ENCODE measurements at regions not wholly inside any gene's neighbourhood (a gene's known extent, or its start where the extent isn't known, plus 50 kb on each side); places are given as distances from the start of the nearest gene placed in this dataset.
A peak's percentile ranks its signal among the peaks of the same experiment; 100 is the strongest.
"Not testable (repeated sequence)": the region's sequence is repeated elsewhere in the genome, so short reads cannot be mapped to it uniquely, and the experiment has no call there.

DNA sequence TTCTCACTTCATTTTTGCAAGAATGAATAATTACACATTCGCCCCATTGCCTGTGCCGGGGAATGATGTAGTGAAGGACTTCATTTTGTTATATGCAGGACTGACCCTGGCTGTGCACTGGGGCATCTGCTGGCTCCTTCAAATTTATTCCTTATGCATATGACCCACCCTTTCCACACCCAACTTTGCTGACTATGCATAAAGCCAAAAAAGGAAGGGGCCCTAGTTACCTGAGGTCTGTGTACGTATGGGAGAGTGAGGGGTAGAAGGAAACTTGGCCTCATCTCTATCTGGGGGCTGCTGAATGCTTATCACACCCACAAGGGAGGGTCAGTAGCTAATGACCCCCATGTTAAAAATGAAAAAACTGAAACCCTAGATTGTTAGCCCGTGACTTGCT lies 259.6 kb downstream of the SMARCA2 start:
- DNase-seq (ENCODE audit: low read depth) (no peak), FAIRE-seq (no peak)
- H3K4me3 ChIP-seq (ENCODE audit: low read depth, low read length): no peak overlapping the region
- TF ChIP-seq, protein P1, sequence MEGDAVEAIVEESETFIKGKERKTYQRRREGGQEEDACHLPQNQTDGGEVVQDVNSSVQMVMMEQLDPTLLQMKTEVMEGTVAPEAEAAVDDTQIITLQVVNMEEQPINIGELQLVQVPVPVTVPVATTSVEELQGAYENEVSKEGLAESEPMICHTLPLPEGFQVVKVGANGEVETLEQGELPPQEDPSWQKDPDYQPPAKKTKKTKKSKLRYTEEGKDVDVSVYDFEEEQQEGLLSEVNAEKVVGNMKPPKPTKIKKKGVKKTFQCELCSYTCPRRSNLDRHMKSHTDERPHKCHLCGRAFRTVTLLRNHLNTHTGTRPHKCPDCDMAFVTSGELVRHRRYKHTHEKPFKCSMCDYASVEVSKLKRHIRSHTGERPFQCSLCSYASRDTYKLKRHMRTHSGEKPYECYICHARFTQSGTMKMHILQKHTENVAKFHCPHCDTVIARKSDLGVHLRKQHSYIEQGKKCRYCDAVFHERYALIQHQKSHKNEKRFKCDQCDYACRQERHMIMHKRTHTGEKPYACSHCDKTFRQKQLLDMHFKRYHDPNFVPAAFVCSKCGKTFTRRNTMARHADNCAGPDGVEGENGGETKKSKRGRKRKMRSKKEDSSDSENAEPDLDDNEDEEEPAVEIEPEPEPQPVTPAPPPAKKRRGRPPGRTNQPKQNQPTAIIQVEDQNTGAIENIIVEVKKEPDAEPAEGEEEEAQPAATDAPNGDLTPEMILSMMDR (IDR thresholded peaks at IDR 0.05; ENCODE audit: insufficient read depth, low read length, severe bottlenecking): no peak
- H3K27me3 ChIP-seq (ENCODE audit: control insufficient read depth, insufficient read depth, low read length): no peaks in the 10 kb centered on the region
- H3K36me3 ChIP-seq (ENCODE audit: control insufficient read depth, insufficient read depth, low read length): no peaks in the 10 kb centered on the region

DNA sequence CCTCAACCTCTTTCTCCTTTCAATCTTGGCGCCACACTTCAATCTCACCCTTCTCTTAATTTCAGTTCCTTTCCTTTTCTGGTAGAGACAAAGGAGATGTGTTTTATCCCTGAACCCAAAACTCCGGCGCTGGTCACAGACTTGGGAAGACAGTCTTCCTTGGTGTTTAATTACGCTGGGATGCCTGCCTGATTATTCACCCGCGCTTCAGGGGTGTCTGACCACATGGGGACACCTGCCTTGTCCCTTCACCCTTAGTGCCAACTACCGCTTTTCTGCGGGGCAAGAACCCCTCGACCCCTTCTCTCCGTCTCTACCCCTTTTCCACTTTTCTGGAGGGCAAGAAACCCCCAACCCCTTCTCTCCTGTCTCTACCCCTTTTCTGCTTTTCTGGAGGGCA lies 261.1 kb downstream of the SMARCA2 start:
- no peak overlapping the region for H3K4me3 ChIP-seq (ENCODE audit: low read depth, low read length)
- TF ChIP-seq, protein P1 (IDR thresholded peaks at IDR 0.05; ENCODE audit: insufficient read depth, low read length, severe bottlenecking): no peak
- no peaks in the 10 kb centered on the region for H3K36me3 ChIP-seq (ENCODE audit: control insufficient read depth, insufficient read depth, low read length)
- no peaks in the 10 kb centered on the region for H3K27me3 ChIP-seq (ENCODE audit: control insufficient read depth, insufficient read depth, low read length)
- no peak for DNase-seq (ENCODE audit: low read depth)
- no peak for FAIRE-seq

DNA sequence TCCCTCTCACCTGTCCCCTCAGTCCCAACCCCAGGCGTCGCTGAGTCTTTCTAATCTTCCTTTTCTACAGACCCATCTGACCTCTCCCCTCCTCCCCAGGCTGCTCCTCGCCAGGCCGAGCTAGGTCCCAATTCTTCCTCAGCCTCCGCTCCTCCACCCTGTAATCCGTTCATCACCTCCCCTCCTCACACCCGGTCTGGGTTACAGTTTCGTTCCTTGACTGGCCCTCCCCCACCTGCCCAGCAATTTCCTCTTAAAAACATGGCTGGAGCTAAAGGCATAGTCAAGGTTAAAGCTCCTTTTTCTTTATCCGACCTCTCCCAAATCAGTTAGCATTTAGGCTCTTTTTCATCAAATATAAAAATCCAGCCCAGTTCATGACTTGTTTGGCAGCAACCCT lies 262.0 kb downstream of the SMARCA2 start:
- not testable (repeated sequence) for DNase-seq (ENCODE audit: low read depth); H3K4me3 ChIP-seq (ENCODE audit: low read depth, low read length); H3K36me3 ChIP-seq (ENCODE audit: control insufficient read depth, insufficient read depth, low read length); H3K27me3 ChIP-seq (ENCODE audit: control insufficient read depth, insufficient read depth, low read length); FAIRE-seq

DNA sequence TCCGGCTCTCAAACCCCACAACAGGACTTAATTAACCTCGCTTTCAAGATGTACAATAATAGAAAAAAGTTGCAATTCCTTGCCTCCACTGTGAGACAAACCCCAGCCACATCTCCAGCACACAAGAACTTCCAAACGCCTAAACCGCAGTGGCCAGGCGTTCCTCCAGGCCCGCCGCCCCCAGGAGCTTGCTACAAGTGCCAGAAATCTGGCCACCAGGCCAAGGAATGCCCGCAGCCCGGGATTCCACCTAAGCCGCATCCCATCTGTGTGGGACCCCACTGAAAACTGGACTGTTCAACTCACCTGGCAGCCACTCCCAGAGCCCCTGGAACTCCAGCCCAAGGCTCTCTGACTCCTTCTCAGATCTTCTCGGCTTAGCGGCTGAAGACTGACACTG lies 262.5 kb downstream of the SMARCA2 start:
- not testable (repeated sequence) for FAIRE-seq; H3K4me3 ChIP-seq (ENCODE audit: low read depth, low read length); DNase-seq (ENCODE audit: low read depth); H3K36me3 ChIP-seq (ENCODE audit: control insufficient read depth, insufficient read depth, low read length); H3K27me3 ChIP-seq (ENCODE audit: control insufficient read depth, insufficient read depth, low read length)

DNA sequence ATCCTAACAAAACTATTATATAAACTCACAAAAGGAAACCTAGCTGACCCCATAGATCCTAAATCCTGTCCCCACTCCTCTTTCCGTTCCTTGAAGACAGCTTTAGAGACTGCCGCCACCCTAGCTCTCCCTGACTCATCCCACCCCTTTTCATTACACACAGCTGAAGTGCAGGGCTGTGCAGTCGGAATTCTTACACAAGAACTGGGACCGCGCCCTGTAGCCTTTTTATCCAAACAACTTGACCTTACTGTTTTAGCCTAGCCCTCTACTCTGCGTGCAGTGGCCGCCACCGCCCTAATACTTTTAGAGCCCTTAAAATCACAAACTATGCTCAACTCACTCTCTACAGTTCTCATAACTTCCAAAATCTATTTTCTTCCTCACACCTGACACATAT lies 264.0 kb downstream of the SMARCA2 start:
- H3K4me3 ChIP-seq (ENCODE audit: low read depth, low read length); H3K27me3 ChIP-seq (ENCODE audit: control insufficient read depth, insufficient read depth, low read length); H3K36me3 ChIP-seq (ENCODE audit: control insufficient read depth, insufficient read depth, low read length); DNase-seq (ENCODE audit: low read depth); FAIRE-seq: not testable (repeated sequence)

DNA sequence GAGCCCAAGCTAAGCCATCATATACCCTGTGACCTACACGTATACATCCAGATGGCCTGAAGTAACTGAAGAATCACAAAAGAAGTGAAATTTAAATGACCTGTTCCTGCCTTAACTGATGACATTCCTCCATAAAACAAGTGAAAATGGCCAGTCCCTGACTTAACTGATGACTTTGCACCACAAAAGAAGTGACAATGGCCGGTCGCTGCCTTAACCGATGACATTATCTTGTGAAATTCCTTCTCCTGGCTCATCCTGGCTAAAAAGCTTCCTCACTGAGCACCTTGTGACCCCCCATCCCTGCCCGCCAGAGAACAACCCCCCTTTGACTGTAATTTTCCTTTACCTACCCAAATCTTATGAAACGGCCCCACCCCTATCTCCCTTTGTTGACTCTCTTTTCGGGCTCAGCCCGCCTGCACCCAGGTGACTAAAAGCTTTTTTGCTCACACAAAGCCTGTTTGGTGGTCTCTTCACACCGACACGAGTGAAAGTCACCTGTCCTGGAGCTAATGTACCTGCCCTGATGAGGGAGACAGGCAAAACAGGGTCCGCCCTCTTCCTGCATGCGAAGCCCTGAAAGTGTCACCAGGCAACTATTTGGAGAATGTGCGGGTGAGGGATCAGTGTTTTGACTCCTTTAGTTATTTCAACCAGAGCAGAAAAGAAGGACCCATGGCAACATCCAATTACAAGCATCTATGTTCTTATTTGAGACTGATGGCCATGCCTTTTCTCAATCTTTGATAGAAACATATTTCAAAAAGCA lies 266.1 kb downstream of the SMARCA2 start:
- no peaks in the 10 kb centered on the region for H3K27me3 ChIP-seq (ENCODE audit: control insufficient read depth, insufficient read depth, low read length)
- FAIRE-seq (no peak), DNase-seq (ENCODE audit: low read depth) (peak; percentile 50)
- no peak overlapping the region for H3K4me3 ChIP-seq (ENCODE audit: low read depth, low read length)
- H3K36me3 ChIP-seq (ENCODE audit: control insufficient read depth, insufficient read depth, low read length): no peaks in the 10 kb centered on the region
- TF ChIP-seq, protein P1 (IDR thresholded peaks at IDR 0.05; ENCODE audit: insufficient read depth, low read length, severe bottlenecking): no peak

DNA sequence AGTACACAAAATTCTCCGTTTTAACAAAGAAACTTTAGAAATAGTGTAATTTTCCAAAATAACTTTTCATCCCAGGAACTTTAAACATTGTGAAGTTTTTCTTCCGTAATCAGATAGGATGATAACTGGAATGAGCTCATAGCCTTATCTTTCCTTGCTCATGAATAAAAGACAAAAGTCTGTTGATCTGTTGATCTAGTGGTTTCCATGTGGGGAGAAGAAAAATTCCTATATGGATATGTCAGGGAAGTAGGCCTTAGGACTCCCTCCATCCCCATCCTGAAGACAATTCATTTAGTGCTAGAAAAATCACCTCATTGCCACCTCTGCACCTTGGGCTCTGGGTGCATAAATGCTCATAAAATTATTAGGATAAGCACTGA lies 266.6 kb downstream of the SMARCA2 start:
- no peak overlapping the region for H3K4me3 ChIP-seq (ENCODE audit: low read depth, low read length)
- no peak for FAIRE-seq
- DNase-seq (ENCODE audit: low read depth): peak; percentile 36
- TF ChIP-seq, protein P1 (IDR thresholded peaks at IDR 0.05; ENCODE audit: insufficient read depth, low read length, severe bottlenecking): no peak
- H3K36me3 ChIP-seq (ENCODE audit: control insufficient read depth, insufficient read depth, low read length): no peaks in the 10 kb centered on the region
- no peaks in the 10 kb centered on the region for H3K27me3 ChIP-seq (ENCODE audit: control insufficient read depth, insufficient read depth, low read length)
